Smooth muscle cell (in vitro differentiated cells): ENCODE measurements at regions not wholly inside any gene's neighbourhood (a gene's known extent, or its start where the extent isn't known, plus 50 kb on each side); places are given as distances from the start of the nearest gene placed in this dataset.

ENCODE experiments used
- DNase-seq: peaks from one replicate; lab custom pipeline; 2025; ENCODE audit not compliant: unreplicated experiment; lab: John Stamatoyannopoulos, UW
- H2AFZ ChIP-seq: fragments of 200-600 bp; sonication (generic); 2 replicates; pipeline ENCODE4 v1.6.0; 2016; ENCODE audit warnings: antibody characterized with exemption, low read depth, mild to moderate bottlenecking
- H3F3A ChIP-seq: fragments of 200-600 bp; sonication (generic); 2 replicates; pipeline ENCODE4 v1.6.0; 2017; ENCODE audit warnings: antibody characterized with exemption, low read depth
- H3K27ac ChIP-seq: fragments of 200-600 bp; sonication (generic); 2 replicates; pipeline ENCODE4 v1.5.1; 2016; ENCODE audit warnings: low read depth, mild to moderate bottlenecking
- H3K27me3 ChIP-seq: fragments of 200-600 bp; sonication (generic); 2 replicates; pipeline ENCODE4 v1.6.1; 2016; ENCODE audit warnings: low read depth, mild to moderate bottlenecking
- H3K36me3 ChIP-seq: fragments of 200-600 bp; sonication (generic); 2 replicates; pipeline ENCODE4 v1.5.1; 2016; ENCODE audit warnings: low read depth
- H3K4me1 ChIP-seq: fragments of 200-600 bp; sonication (generic); 2 replicates; pipeline ENCODE4 v1.5.1; 2016; ENCODE audit warnings: low read depth
- H3K4me2 ChIP-seq: fragments of 200-600 bp; sonication (generic); 2 replicates; pipeline ENCODE4 v1.6.0; 2016; ENCODE audit warnings: mild to moderate bottlenecking
- H3K4me3 ChIP-seq: fragments of 200-600 bp; sonication (generic); 2 replicates; pipeline ENCODE4 v1.5.1; 2016; ENCODE audit warnings: mild to moderate bottlenecking
- H3K79me2 ChIP-seq: fragments of 200-600 bp; sonication (generic); 2 replicates; pipeline ENCODE4 v1.6.0; 2016; ENCODE audit warnings: low read depth, mild to moderate bottlenecking
- H3K9ac ChIP-seq: fragments of 200-600 bp; sonication (generic); 2 replicates; pipeline ENCODE4 v1.6.0; 2016; ENCODE audit warnings: low read depth
- H3K9me3 ChIP-seq: fragments of 200-600 bp; sonication (generic); replicated peaks from 2 replicates; pipeline ENCODE4 v1.5.1; 2016; ENCODE audit warnings: low read depth
- H4K20me1 ChIP-seq: fragments of 200-600 bp; sonication (generic); 2 replicates; pipeline ENCODE4 v1.6.0; 2016; ENCODE audit warnings: low read depth
- CTCF ChIP-seq: fragments of 200-600 bp; sonication (generic); IDR thresholded peaks from 2 replicates; pipeline ENCODE4 v1.5.1; 2017; ENCODE audit warnings: borderline replicate concordance, mild to moderate bottlenecking, antibody characterized with exemption; ENCODE audit not compliant: insufficient read depth, poor library complexity, severe bottlenecking
- WGBS: methylation state at CpG from one replicate; pipeline ENCODE4 v1.1.7; 2016; ENCODE audit warnings: low lambda C conversion rate; 5-methylcytosine and 5-hydroxymethylcytosine counted together

- Histone ChIP-seq H3K4me2 (no peak overlapping the region), H3K79me2 (no peaks in the 10 kb centered on the region), H3K36me3 (no peaks in the 10 kb centered on the region), H2AFZ (no peak overlapping the region), H3K4me3 (no peak overlapping the region), H3K9ac (no peak overlapping the region), H3F3A (no peaks in the 10 kb centered on the region), H3K27me3 (peaks cover 11% of the 10 kb centered on the region), H3K9me3 (no peaks in the 10 kb centered on the region), H3K4me1 (no peaks in the 10 kb centered on the region), H3K27ac (no peak overlapping the region), H4K20me1 (no peaks in the 10 kb centered on the region)
- TF ChIP-seq CTCF, result no peak
- 72% methylated on average over 3 of the region's 3 CpGs for WGBS
- no peak for DNase-seq
Observed at GRCh38 chr20:52652271-52652670, 319.9 kb upstream of the TSHZ2 start.

- no peaks in the 10 kb centered on the region for H3K9me3 ChIP-seq
- no peak for TF ChIP-seq CTCF
- no peak overlapping the region for H3K27ac ChIP-seq
- no peaks in the 10 kb centered on the region for H3K4me1 ChIP-seq
- peaks cover 35% of the 10 kb centered on the region for H3K27me3 ChIP-seq
- H3K4me3 ChIP-seq, result no peak overlapping the region
- no peaks in the 10 kb centered on the region for H3F3A ChIP-seq
- H3K9ac ChIP-seq, result no peak overlapping the region
- H3K36me3 ChIP-seq, result no peaks in the 10 kb centered on the region
- H3K79me2 ChIP-seq, result no peaks in the 10 kb centered on the region
- no peak overlapping the region for H2AFZ ChIP-seq
- no peak for DNase-seq
- H3K4me2 ChIP-seq, result no peak overlapping the region
- no peaks in the 10 kb centered on the region for H4K20me1 ChIP-seq
Observed at GRCh38 chr20:52649727-52650126, 322.4 kb upstream of the TSHZ2 start.

GRCh38 chr20:52645822-52646221 is 326.3 kb upstream of the TSHZ2 start:
- TF ChIP-seq CTCF, result no peak
- H3K9ac ChIP-seq, result no peak overlapping the region
- peaks cover 31% of the 10 kb centered on the region for H3K27me3 ChIP-seq
- H3K27ac ChIP-seq, result no peak overlapping the region
- H3K36me3 ChIP-seq, result no peaks in the 10 kb centered on the region
- H3K9me3 ChIP-seq, result no peaks in the 10 kb centered on the region
- 94% methylated on average over 1 of the region's 1 CpG for WGBS
- DNase-seq, result no peak
- no peaks in the 10 kb centered on the region for H4K20me1 ChIP-seq
- H3F3A ChIP-seq, result no peaks in the 10 kb centered on the region
- H3K4me1 ChIP-seq, result no peaks in the 10 kb centered on the region
- H2AFZ ChIP-seq, result no peak overlapping the region
- no peaks in the 10 kb centered on the region for H3K79me2 ChIP-seq
- H3K4me3 ChIP-seq, result no peak overlapping the region
- no peak overlapping the region for H3K4me2 ChIP-seq

- no peak for TF ChIP-seq CTCF
- 88% methylated on average over 3 of the region's 3 CpGs for WGBS
Observed at GRCh38 chr20:52643034-52643433, 329.1 kb upstream of the TSHZ2 start.

More at GRCh38 chr20:52643034-52643433, 329.1 kb upstream of the TSHZ2 start:
- no peaks in the 10 kb centered on the region for H3F3A ChIP-seq
- no peaks in the 10 kb centered on the region for H3K4me1 ChIP-seq
- H4K20me1 ChIP-seq, result no peaks in the 10 kb centered on the region
- H3K27ac ChIP-seq, result no peak overlapping the region
- H3K79me2 ChIP-seq, result no peaks in the 10 kb centered on the region
- no peak overlapping the region for H2AFZ ChIP-seq
- no peak for DNase-seq
- no peaks in the 10 kb centered on the region for H3K36me3 ChIP-seq
- no peaks in the 10 kb centered on the region for H3K9me3 ChIP-seq
- no peak overlapping the region for H3K4me3 ChIP-seq
- H3K9ac ChIP-seq, result no peak overlapping the region
- peaks cover 28% of the 10 kb centered on the region for H3K27me3 ChIP-seq
- no peak overlapping the region for H3K4me2 ChIP-seq
